ENCODE measurements at regions not wholly inside any gene's neighbourhood (a gene's known extent, or its start where the extent isn't known, plus 50 kb on each side); places are given as distances from the start of the nearest gene placed in this dataset.

- Histone ChIP-seq H3K9me3 (no peaks in the 10 kb centered on the region), H3K36me3 (no peaks in the 10 kb centered on the region), H3K27me3 (peaks cover 0 to 4% of the 10 kb centered on the region in 2 donors), H3K4me1 (no peaks in the 10 kb centered on the region), H3K27ac (no peak overlapping the region), H3K4me3 (no peak overlapping the region)
- ATAC-seq (no peak), DNase-seq (peak in 1 of 4 donors; percentile 81)
- TF ChIP-seq CTCF (IDR thresholded peaks at IDR 0.05) = no peak
- intact Hi-C loops (cut with DNase I) = no loop called here
Measured at GRCh38 chr10:132124201-132124920, 58.6 kb downstream of the JAKMIP3 start.

GRCh38 chr10:132129431-132129830 is 57.3 kb upstream of the DPYSL4 start:
- TF ChIP-seq CTCF (IDR thresholded peaks at IDR 0.05) = no peak
- intact Hi-C loops (cut with DNase I) = no loop called here
- H3K27me3 ChIP-seq = peaks cover 0 to 47% of the 10 kb centered on the region in 2 donors
- no peak for ATAC-seq
- H3K27ac ChIP-seq = no peak overlapping the region
- no peaks in the 10 kb centered on the region for H3K4me1 ChIP-seq
- no peaks in the 10 kb centered on the region for H3K36me3 ChIP-seq
- H3K9me3 ChIP-seq = no peaks in the 10 kb centered on the region
- no peak overlapping the region for H3K4me3 ChIP-seq
- peak in 1 of 4 donors; percentile 65 for DNase-seq

GRCh38 chr10:132130286-132131265 is 56.2 kb upstream of the DPYSL4 start:
- ATAC-seq (no peak), DNase-seq (peak in 2 of 4 donors; percentile 19 to 47)
- peaks cover 0 to 58% of the 10 kb centered on the region in 2 donors for H3K27me3 ChIP-seq
- no peak for TF ChIP-seq CTCF (IDR thresholded peaks at IDR 0.05)
- no peaks in the 10 kb centered on the region for H3K4me1 ChIP-seq
- intact Hi-C loops (cut with DNase I) = no loop called here
- no peak overlapping the region for H3K4me3 ChIP-seq
- H3K9me3 ChIP-seq = no peaks in the 10 kb centered on the region
- no peak overlapping the region for H3K27ac ChIP-seq
- no peaks in the 10 kb centered on the region for H3K36me3 ChIP-seq

- H3K27ac ChIP-seq = no peak overlapping the region
- peaks cover 0 to 58% of the 10 kb centered on the region in 2 donors for H3K27me3 ChIP-seq
- DNase-seq (peak in 2 of 4 donors; percentile 29 to 37), ATAC-seq (no peak)
- no peak overlapping the region for H3K4me3 ChIP-seq
- no peak for TF ChIP-seq CTCF (IDR thresholded peaks at IDR 0.05)
- H3K9me3 ChIP-seq = no peaks in the 10 kb centered on the region
- no peaks in the 10 kb centered on the region for H3K4me1 ChIP-seq
- intact Hi-C loops (cut with DNase I) = no loop called here
- no peaks in the 10 kb centered on the region for H3K36me3 ChIP-seq
Measured at GRCh38 chr10:132131581-132132420, 54.9 kb upstream of the DPYSL4 start.
